Neural progenitor cell (in vitro differentiated cells): ENCODE measurements at regions not wholly inside any gene's neighbourhood (a gene's known extent, or its start where the extent isn't known, plus 50 kb on each side); places are given as distances from the start of the nearest gene placed in this dataset.

Experiments used
- EZH2 ChIP-seq: fragments of 200-600 bp; sonication (generic); IDR thresholded peaks from 2 replicates; pipeline ENCODE4 v1.6.1; 2017; ENCODE audit warnings: antibody characterized with exemption, mild to moderate bottlenecking, moderate library complexity
- TF ChIP-seq, protein P1 (sequence below): fragments of 200-600 bp; sonication (generic); IDR thresholded peaks from 2 replicates; pipeline ENCODE4 v1.5.1; 2017; ENCODE audit warnings: antibody characterized with exemption, mild to moderate bottlenecking

DNA sequence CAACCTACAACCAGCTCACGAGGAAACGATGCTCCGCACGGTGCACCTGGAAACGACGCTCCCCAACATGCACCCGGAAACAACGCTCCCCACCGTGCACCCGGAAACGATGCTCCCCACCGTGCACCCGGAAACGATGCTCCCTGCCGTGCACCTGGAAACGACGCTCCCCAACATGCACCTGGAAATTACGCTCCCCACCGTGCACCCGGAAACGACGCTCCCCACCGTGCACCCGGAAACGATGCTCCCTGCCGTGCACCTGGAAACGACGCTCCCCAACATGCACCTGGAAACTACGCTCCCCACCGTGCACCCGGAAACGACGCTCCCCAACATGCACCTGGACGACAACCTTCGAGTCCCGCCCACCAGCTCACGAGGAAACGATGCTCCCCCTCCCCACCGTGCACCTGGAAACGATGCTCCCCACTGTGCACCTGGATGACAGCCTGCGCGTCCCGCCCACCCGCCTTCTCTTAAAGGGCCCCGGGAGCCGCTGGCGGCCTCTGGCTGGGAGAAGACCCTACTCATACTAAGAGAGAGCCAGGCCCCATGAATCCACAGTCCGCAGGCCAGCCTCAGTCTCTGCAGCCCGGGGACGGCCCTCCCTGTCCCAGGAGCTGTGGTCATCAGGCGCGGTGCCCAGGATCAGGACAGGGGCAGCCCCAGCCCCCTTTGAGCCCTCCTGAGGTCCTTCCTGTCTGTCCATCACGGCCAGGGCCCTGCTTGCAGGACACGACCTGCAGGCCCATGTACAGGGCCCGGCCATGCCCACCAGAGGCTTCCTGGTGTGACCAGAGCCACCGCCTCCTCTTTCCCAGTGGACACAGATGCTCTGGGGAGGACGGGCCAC lies 98.3 kb downstream of the PDGFA start:
- TF ChIP-seq, protein P1, sequence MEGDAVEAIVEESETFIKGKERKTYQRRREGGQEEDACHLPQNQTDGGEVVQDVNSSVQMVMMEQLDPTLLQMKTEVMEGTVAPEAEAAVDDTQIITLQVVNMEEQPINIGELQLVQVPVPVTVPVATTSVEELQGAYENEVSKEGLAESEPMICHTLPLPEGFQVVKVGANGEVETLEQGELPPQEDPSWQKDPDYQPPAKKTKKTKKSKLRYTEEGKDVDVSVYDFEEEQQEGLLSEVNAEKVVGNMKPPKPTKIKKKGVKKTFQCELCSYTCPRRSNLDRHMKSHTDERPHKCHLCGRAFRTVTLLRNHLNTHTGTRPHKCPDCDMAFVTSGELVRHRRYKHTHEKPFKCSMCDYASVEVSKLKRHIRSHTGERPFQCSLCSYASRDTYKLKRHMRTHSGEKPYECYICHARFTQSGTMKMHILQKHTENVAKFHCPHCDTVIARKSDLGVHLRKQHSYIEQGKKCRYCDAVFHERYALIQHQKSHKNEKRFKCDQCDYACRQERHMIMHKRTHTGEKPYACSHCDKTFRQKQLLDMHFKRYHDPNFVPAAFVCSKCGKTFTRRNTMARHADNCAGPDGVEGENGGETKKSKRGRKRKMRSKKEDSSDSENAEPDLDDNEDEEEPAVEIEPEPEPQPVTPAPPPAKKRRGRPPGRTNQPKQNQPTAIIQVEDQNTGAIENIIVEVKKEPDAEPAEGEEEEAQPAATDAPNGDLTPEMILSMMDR: no peak
- no peak for TF ChIP-seq EZH2
